AG04449 (cell line): ENCODE measurements at regions not wholly inside any gene's neighbourhood (a gene's known extent, or its start where the extent isn't known, plus 50 kb on each side); places are given as distances from the start of the nearest gene placed in this dataset.

Experiments
- CTCF ChIA-PET: fragments of 350-600 bp; formaldehyde crosslinking; extraction: SDS; loops from one replicate; lab custom pipeline; 2021; ENCODE audit warnings: antibody characterized with exemption; lab: Yijun Ruan, JAX
- POLR2A ChIA-PET: fragments of 400-600, 350-600 bp; formaldehyde crosslinking; extraction: SDS; loops from one replicate; lab custom pipeline; 2020; ENCODE audit warnings: antibody characterized with exemption, inconsistent platforms; lab: Yijun Ruan, JAX
- DNase-seq: peaks from one replicate; pipeline ENCODE4 v3.0.0-alpha.2; 2010; ENCODE audit warnings: low read depth, low spot score
- H3K4me3 ChIP-seq: 2 replicates; pipeline ENCODE4 v1.5.1; 2011; ENCODE audit warnings: low read depth, mild to moderate bottlenecking, control low read depth, low read length
- CTCF ChIP-seq: IDR thresholded peaks from one replicate; pipeline ENCODE4 v1.5.1; 2011; ENCODE audit warnings: mild to moderate bottlenecking, moderate library complexity, low read length, control low read depth, inconsistent platforms; ENCODE audit not compliant: insufficient read depth; ENCODE audit errors: missing control alignments

GRCh38 chr18:39600894-39601293 is 2035.3 kb upstream of the CELF4 start:
- CTCF ChIA-PET: no interaction called here
- POLR2A ChIA-PET: no interaction called here
- H3K4me3 ChIP-seq: no peak overlapping the region
- TF ChIP-seq CTCF: no peak
- no peak for DNase-seq

- ChIA-PET POLR2A (no interaction called here), CTCF (no interaction called here)
- H3K4me3 ChIP-seq: no peak overlapping the region
- no peak for DNase-seq
- no peak for TF ChIP-seq CTCF
These were observed 2033.7 kb upstream of the CELF4 start for GRCh38 chr18:39599251-39599650.

- POLR2A ChIA-PET: no interaction called here
- DNase-seq: no peak
- CTCF ChIA-PET: interaction anchor here (0.5 kb wide), 1 partner anchor 20 kb away, joined by 3 read pairs; no protein-coding TSS in a partner anchor
- H3K4me3 ChIP-seq: no peak overlapping the region
- TF ChIP-seq CTCF: no peak
These were observed 2031.3 kb upstream of the CELF4 start for GRCh38 chr18:39596891-39597290.

GRCh38 chr18:39596221-39596620 is 2030.6 kb upstream of the CELF4 start:
- no peak overlapping the region for H3K4me3 ChIP-seq
- TF ChIP-seq CTCF: no peak
- POLR2A ChIA-PET: no interaction called here
- no peak for DNase-seq
- CTCF ChIA-PET: interaction anchor here (1.1 kb wide), 1 partner anchor 12 kb away, joined by 3 read pairs; no protein-coding TSS in a partner anchor

- DNase-seq: no peak
- H3K4me3 ChIP-seq: no peak overlapping the region
- POLR2A ChIA-PET: no interaction called here
- TF ChIP-seq CTCF: no peak
- CTCF ChIA-PET: no interaction called here
These were observed 2028.6 kb upstream of the CELF4 start for GRCh38 chr18:39594206-39594605.

GRCh38 chr18:39591649-39592048 is 2026.1 kb upstream of the CELF4 start:
- no peak for DNase-seq
- H3K4me3 ChIP-seq: no peak overlapping the region
- ChIA-PET CTCF (no interaction called here), POLR2A (no interaction called here)
- no peak for TF ChIP-seq CTCF
